ENCODE measurements at regions not wholly inside any gene's neighbourhood (a gene's known extent, or its start where the extent isn't known, plus 50 kb on each side); places are given as distances from the start of the nearest gene placed in this dataset.

GRCh38 chr1:56073206-56073605 is 506.2 kb downstream of the PLPP3 start:
- Histone ChIP-seq H3K27me3 (ENCODE audit: low read depth, low read length) (no peaks in the 10 kb centered on the region), H3K4me3 (ENCODE audit: low read length) (no peak overlapping the region), H3K4me2 (ENCODE audit: low read length) (no peak overlapping the region), H3K9ac (ENCODE audit: low read length) (no peak overlapping the region), H3K27ac (ENCODE audit: low read length) (no peak overlapping the region), H2AFZ (ENCODE audit: low read depth, low read length) (no peak overlapping the region), H4K20me1 (ENCODE audit: insufficient read depth, low read length) (no peaks in the 10 kb centered on the region), H3K4me1 (ENCODE audit: low read length) (no peaks in the 10 kb centered on the region), H3K9me3 (ENCODE audit: insufficient read depth, low read length) (no peaks in the 10 kb centered on the region), H3K36me3 (replicated peaks; ENCODE audit: low read depth, low read length) (no peaks in the 10 kb centered on the region), H3K79me2 (ENCODE audit: low read length) (no peaks in the 10 kb centered on the region)
- no peak for TF ChIP-seq CTCF (IDR thresholded peaks at IDR 0.05; ENCODE audit: low read depth, low read length)
- TF ChIP-seq EZH2phosphoT487 (IDR thresholded peaks at IDR 0.05; ENCODE audit: low read depth), result no peak

GRCh38 chr1:56072310-56072709 is 507.1 kb downstream of the PLPP3 start:
- H3K4me1 ChIP-seq (ENCODE audit: low read length), result no peaks in the 10 kb centered on the region
- no peak overlapping the region for H3K27ac ChIP-seq (ENCODE audit: low read length)
- H2AFZ ChIP-seq (ENCODE audit: low read depth, low read length), result no peak overlapping the region
- no peaks in the 10 kb centered on the region for H4K20me1 ChIP-seq (ENCODE audit: insufficient read depth, low read length)
- H3K9ac ChIP-seq (ENCODE audit: low read length), result no peak overlapping the region
- TF ChIP-seq EZH2phosphoT487 (IDR thresholded peaks at IDR 0.05; ENCODE audit: low read depth) (no peak), CTCF (IDR thresholded peaks at IDR 0.05; ENCODE audit: low read depth, low read length) (no peak)
- H3K9me3 ChIP-seq (ENCODE audit: insufficient read depth, low read length), result no peaks in the 10 kb centered on the region
- no peak overlapping the region for H3K4me2 ChIP-seq (ENCODE audit: low read length)
- H3K79me2 ChIP-seq (ENCODE audit: low read length), result no peaks in the 10 kb centered on the region
- H3K36me3 ChIP-seq (replicated peaks; ENCODE audit: low read depth, low read length), result no peaks in the 10 kb centered on the region
- no peak overlapping the region for H3K4me3 ChIP-seq (ENCODE audit: low read length)
- H3K27me3 ChIP-seq (ENCODE audit: low read depth, low read length), result no peaks in the 10 kb centered on the region

GRCh38 chr1:56071351-56071750 is 508.0 kb downstream of the PLPP3 start:
- no peak overlapping the region for H3K27ac ChIP-seq (ENCODE audit: low read length)
- H3K79me2 ChIP-seq (ENCODE audit: low read length), result no peaks in the 10 kb centered on the region
- H4K20me1 ChIP-seq (ENCODE audit: insufficient read depth, low read length), result no peaks in the 10 kb centered on the region
- no peak overlapping the region for H3K9ac ChIP-seq (ENCODE audit: low read length)
- TF ChIP-seq EZH2phosphoT487 (IDR thresholded peaks at IDR 0.05; ENCODE audit: low read depth) (no peak), CTCF (IDR thresholded peaks at IDR 0.05; ENCODE audit: low read depth, low read length) (no peak)
- no peaks in the 10 kb centered on the region for H3K36me3 ChIP-seq (replicated peaks; ENCODE audit: low read depth, low read length)
- H3K27me3 ChIP-seq (ENCODE audit: low read depth, low read length), result no peaks in the 10 kb centered on the region
- H3K4me2 ChIP-seq (ENCODE audit: low read length), result no peak overlapping the region
- no peaks in the 10 kb centered on the region for H3K9me3 ChIP-seq (ENCODE audit: insufficient read depth, low read length)
- no peak overlapping the region for H3K4me3 ChIP-seq (ENCODE audit: low read length)
- no peak overlapping the region for H2AFZ ChIP-seq (ENCODE audit: low read depth, low read length)
- H3K4me1 ChIP-seq (ENCODE audit: low read length), result no peaks in the 10 kb centered on the region

GRCh38 chr1:56070601-56071000 is 508.8 kb downstream of the PLPP3 start:
- no peak overlapping the region for H3K27ac ChIP-seq (ENCODE audit: low read length)

More at GRCh38 chr1:56070601-56071000, 508.8 kb downstream of the PLPP3 start:
- Histone ChIP-seq H3K27me3 (ENCODE audit: low read depth, low read length) (no peaks in the 10 kb centered on the region), H3K36me3 (replicated peaks; ENCODE audit: low read depth, low read length) (no peaks in the 10 kb centered on the region), H3K9ac (ENCODE audit: low read length) (no peak overlapping the region), H3K79me2 (ENCODE audit: low read length) (no peaks in the 10 kb centered on the region), H3K4me2 (ENCODE audit: low read length) (no peak overlapping the region), H3K9me3 (ENCODE audit: insufficient read depth, low read length) (no peaks in the 10 kb centered on the region), H2AFZ (ENCODE audit: low read depth, low read length) (no peak overlapping the region), H3K4me1 (ENCODE audit: low read length) (no peaks in the 10 kb centered on the region), H4K20me1 (ENCODE audit: insufficient read depth, low read length) (no peaks in the 10 kb centered on the region), H3K4me3 (ENCODE audit: low read length) (no peak overlapping the region)
- TF ChIP-seq CTCF (IDR thresholded peaks at IDR 0.05; ENCODE audit: low read depth, low read length) (no peak), EZH2phosphoT487 (IDR thresholded peaks at IDR 0.05; ENCODE audit: low read depth) (no peak)

All from OCI-LY3 (cell line).